Heart left ventricle (tissue), 16 donors: ENCODE measurements at regions not wholly inside any gene's neighbourhood (a gene's known extent, or its start where the extent isn't known, plus 50 kb on each side); places are given as distances from the start of the nearest gene placed in this dataset.

Source experiments
- ATAC-seq, 4 donors: fragments of 200-7000 bp; cut with Tn5 transposase; one replicate each; pipeline ENCODE4 v1.9.1; 2020 to 2022; ENCODE audit warnings: moderate library complexity in 4 of 4, mild to moderate bottlenecking in 3 of 4, moderate number of reproducible peaks in 1 of 4
- DNase-seq, 5 donors: peaks; one replicate each; pipeline ENCODE4 v3.0.0-alpha.2; 2020
- H3K27ac ChIP-seq, 12 donors: fragments of 200-600 bp; sonication (generic) in 4 of 12; one replicate each; pipeline versions ENCODE4 v1.5.0 to v1.8.0; 2016 to 2022; ENCODE audit warnings: mild to moderate bottlenecking in 2 of 12
- H3K27me3 ChIP-seq, 9 donors: fragments of 200-600 bp; sonication (generic) in 2 of 9; one replicate each; pipeline versions ENCODE4 v1.5.1 to v1.8.0; 2016 to 2022; ENCODE audit warnings: mild to moderate bottlenecking in 3 of 9
- H3K36me3 ChIP-seq, 9 donors: fragments of 200-600 bp; sonication (generic) in 2 of 9; one replicate each; pipeline versions ENCODE4 v1.5.0 to v1.8.0; 2018 to 2022; ENCODE audit warnings: mild to moderate bottlenecking in 2 of 9
- H3K4me1 ChIP-seq, 12 donors: fragments of 200-600 bp; sonication (generic) in 4 of 12; one replicate each; pipeline versions ENCODE4 v1.5.0 to v1.8.0; 2016 to 2022; ENCODE audit warnings: mild to moderate bottlenecking in 3 of 12
- H3K4me3 ChIP-seq, 12 donors: fragments of 200-600 bp; sonication (generic) in 4 of 12; one replicate each; pipeline versions ENCODE4 v1.5.0 to v1.8.0; 2017 to 2022; ENCODE audit warnings: mild to moderate bottlenecking in 9 of 12, moderate library complexity in 4 of 12
- H3K9me3 ChIP-seq, 12 donors: fragments of 200-600 bp; sonication (generic) in 4 of 12; one replicate each; pipeline versions ENCODE4 v1.5.0 to v1.8.0; 2016 to 2022; ENCODE audit warnings: mild to moderate bottlenecking in 1 of 12
- POLR2A ChIP-seq, 2 donors: fragments of 450-650 bp; IDR thresholded peaks; one replicate each; pipeline ENCODE4 v1.6.1; 2017; ENCODE audit warnings: antibody characterized with exemption in 2 of 2, mild to moderate bottlenecking in 2 of 2, moderate library complexity in 2 of 2
- WGBS, 4 donors: extraction: QIAGEN DNeasy Blood & Tissue Kit in 2 of 4; methylation state at CpG; one replicate each; pipeline versions ENCODE4 v1.1.5 to v1.1.7; 2013 to 2018; 5-methylcytosine and 5-hydroxymethylcytosine counted together
- intact Hi-C, 10 donors: fragments of 100-400 bp; cut with DNase I; formaldehyde crosslinking; loops; one replicate each; pipeline versions ENCODE4 v1.11.1 to v1.14.2; 2022
- TF ChIP-seq, protein P1 (sequence below), 12 donors: fragments of 200-600 bp; sonication (generic) in 4 of 12; IDR thresholded peaks; one replicate each; pipeline versions ENCODE4 v1.5.0 to v1.8.0; 2018 to 2022; ENCODE audit warnings: antibody characterized with exemption in 12 of 12, mild to moderate bottlenecking in 5 of 12
- donor health status: ischemic (EF 13 %, LVEDD 7.1; RV severe dilation, severe dysfunction).
- donor health status: healthy with polysubstance abuse.
- donor health status: DM: no; HTN: yes; CAD: no.
- donor health status: DM: no; HTN: no; CAD: no.
- donor health status: ischemic (EF 25% LVEDD 6.9; RV normal size, moderate dysfunction).
- donor health status: ischemic (EF 25% LVEDD 5.7; RV mildly dilated, moderate dysfunction).
- donor health status: healthy.
- donor health status: DM: yes; HTN: yes; CAD: no.
- donor health status: ischemic (EF 35%, LVEDD 5.7; RV mildly dilated, moderate dysfunction).
- donor health status: nonischemic (EF 11% LVEDD 7.7; RV severe dilation, severe dysfunction).
- donor health status: DM: yes; HTN: yes; CAD: no.
- donor health status: PGD.
- donor health status: ischemic (EF 29% LVEDD 5.4; RV normal size, mild dysfunction).
- donor health status: nonischemic (EF 23%, LVEDD 6.1; RV moderate dilation, normal function).

DNA sequence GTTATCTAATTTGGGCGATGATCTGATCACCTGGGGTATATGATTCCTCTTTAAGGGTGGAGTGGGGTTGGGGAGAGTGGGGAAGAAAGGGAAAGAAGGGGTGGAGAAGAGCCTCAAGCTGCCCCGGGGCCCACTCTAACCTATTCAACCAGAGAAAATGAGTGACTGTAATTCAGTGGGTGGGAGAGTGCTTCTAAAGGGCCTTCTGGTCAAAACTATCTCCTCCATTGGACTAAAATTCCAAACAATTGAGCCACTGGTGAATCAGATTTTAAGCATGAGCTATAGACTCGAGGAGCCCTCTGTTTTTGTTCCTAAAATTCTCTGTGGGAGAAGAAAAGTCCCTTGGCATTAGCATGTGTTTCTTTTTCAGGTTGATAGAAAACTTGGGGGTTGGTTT, 296.8 kb downstream of the CLIC5 start:
- no peak for DNase-seq
- TF ChIP-seq POLR2A (IDR thresholded peaks at IDR 0.05): no peak
- TF ChIP-seq, protein P1, sequence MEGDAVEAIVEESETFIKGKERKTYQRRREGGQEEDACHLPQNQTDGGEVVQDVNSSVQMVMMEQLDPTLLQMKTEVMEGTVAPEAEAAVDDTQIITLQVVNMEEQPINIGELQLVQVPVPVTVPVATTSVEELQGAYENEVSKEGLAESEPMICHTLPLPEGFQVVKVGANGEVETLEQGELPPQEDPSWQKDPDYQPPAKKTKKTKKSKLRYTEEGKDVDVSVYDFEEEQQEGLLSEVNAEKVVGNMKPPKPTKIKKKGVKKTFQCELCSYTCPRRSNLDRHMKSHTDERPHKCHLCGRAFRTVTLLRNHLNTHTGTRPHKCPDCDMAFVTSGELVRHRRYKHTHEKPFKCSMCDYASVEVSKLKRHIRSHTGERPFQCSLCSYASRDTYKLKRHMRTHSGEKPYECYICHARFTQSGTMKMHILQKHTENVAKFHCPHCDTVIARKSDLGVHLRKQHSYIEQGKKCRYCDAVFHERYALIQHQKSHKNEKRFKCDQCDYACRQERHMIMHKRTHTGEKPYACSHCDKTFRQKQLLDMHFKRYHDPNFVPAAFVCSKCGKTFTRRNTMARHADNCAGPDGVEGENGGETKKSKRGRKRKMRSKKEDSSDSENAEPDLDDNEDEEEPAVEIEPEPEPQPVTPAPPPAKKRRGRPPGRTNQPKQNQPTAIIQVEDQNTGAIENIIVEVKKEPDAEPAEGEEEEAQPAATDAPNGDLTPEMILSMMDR (IDR thresholded peaks at IDR 0.05): no peak
- WGBS, 4 donors: 81 to 86% (median 82%) methylated on average over 3 of the region's 3 CpGs

DNA sequence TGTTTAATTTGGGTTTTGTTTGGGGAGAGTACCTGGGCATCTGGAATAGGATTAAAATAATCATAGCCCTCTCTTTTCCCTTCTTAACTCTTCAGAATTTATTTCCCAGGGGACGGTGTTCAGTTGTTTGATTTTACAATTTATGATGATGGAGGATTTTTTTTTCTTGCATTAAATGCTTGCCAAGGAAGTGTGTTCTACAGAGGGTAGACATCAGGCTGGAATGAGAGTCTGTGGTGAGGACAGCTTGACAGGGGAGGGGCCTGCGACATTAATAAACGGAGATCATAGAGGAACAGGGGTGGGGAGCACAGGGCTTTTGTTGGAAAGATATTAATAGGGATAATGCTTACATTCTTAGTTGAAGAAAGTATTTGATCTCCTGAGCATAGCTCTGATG, 297.5 kb downstream of the CLIC5 start:
- Histone ChIP-seq H3K27me3 (no peaks in the 10 kb centered on the region), H3K9me3 (peaks cover 0 to 4% (median 0%) of the 10 kb centered on the region in 12 donors), H3K4me1 (peaks cover 0 to 6% (median 1%) of the 10 kb centered on the region in 12 donors), H3K27ac (no peak overlapping the region), H3K36me3 (no peaks in the 10 kb centered on the region), H3K4me3 (no peak overlapping the region)
- 86 to 91% (median 87%) methylated on average over 3 of the region's 3 CpGs for WGBS, 4 donors
- intact Hi-C loops: loop anchor here in 9 of 10 donors (5.0 to 10.0 kb wide), 3 partner anchors 293 to 1243 kb away; no protein-coding TSS in a partner anchor
- DNase-seq: no peak
- TF ChIP-seq, protein P1 (IDR thresholded peaks at IDR 0.05): no peak
- no peak for ATAC-seq

More for the DNA sequence above, 296.8 kb downstream of the CLIC5 start:
- intact Hi-C loops: loop anchor here in 9 of 10 donors (5.0 to 10.0 kb wide), 3 partner anchors 294 to 1244 kb away; no protein-coding TSS in a partner anchor
- H3K27me3 ChIP-seq: no peaks in the 10 kb centered on the region
- H3K4me1 ChIP-seq: peaks cover 0 to 6% (median 1%) of the 10 kb centered on the region in 12 donors
- no peak for ATAC-seq
- no peak overlapping the region for H3K27ac ChIP-seq
- H3K9me3 ChIP-seq: peaks cover 0 to 11% (median 0%) of the 10 kb centered on the region in 12 donors
- H3K4me3 ChIP-seq: no peak overlapping the region
- H3K36me3 ChIP-seq: no peaks in the 10 kb centered on the region

DNA sequence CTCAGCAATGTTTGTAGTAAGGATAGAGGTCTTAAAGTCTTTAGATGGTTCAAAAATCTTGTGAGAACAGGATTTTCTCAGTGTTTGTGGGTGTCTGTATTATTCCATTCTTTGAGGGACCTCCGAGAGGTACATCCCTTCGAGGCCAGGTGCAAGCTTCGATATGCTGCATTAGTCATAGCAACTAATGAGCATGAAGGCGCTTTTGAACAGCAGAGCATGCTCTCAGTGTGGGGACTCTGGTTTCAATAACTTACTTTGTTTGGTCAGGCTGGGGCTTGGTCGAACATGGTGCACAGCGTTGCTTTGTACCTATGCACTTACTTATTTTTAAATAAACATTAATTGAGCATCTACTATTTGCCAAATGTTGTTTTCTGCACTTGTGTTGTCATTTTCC, 297.9 kb downstream of the CLIC5 start:
- H3K9me3 ChIP-seq: no peaks in the 10 kb centered on the region
- H3K4me1 ChIP-seq: peaks cover 0 to 6% (median 1%) of the 10 kb centered on the region in 12 donors
- 88 to 96% (median 93%) methylated on average over 6 of the region's 6 CpGs for WGBS, 4 donors
- H3K4me3 ChIP-seq: no peak overlapping the region
- no peak for TF ChIP-seq POLR2A (IDR thresholded peaks at IDR 0.05)
- TF ChIP-seq, protein P1 (IDR thresholded peaks at IDR 0.05): no peak
- H3K27ac ChIP-seq: no peak overlapping the region
- ATAC-seq (no peak), DNase-seq (no peak)
- no peaks in the 10 kb centered on the region for H3K36me3 ChIP-seq
- no peaks in the 10 kb centered on the region for H3K27me3 ChIP-seq
- intact Hi-C loops: loop anchor here in 9 of 10 donors (5.0 to 10.0 kb wide), 3 partner anchors 293 to 1243 kb away; no protein-coding TSS in a partner anchor

DNA sequence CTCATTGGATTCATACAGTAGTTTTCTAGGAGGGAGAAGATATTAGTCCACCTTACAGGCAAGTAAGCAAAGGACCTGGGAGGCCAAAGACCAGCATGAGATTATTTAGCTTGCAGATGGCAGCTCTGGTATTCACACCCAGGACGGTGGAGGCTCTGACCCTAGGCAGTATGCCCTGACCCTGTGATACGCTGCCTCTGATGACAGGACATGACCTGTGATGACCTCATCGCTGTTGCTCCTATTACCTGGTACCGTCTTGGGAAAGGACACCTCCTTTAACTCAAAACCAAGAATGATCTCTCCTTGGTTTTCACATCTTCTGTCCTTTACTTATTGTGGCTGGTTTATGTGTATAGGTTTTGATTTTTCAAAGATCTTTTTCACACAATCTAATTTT, 298.6 kb downstream of the CLIC5 start:
- Histone ChIP-seq H3K27me3 (no peaks in the 10 kb centered on the region), H3K27ac (no peak overlapping the region), H3K9me3 (no peaks in the 10 kb centered on the region), H3K4me1 (peaks cover 0 to 6% (median 1%) of the 10 kb centered on the region in 12 donors), H3K4me3 (no peak overlapping the region), H3K36me3 (no peaks in the 10 kb centered on the region)
- ATAC-seq (no peak), DNase-seq (no peak)
- intact Hi-C loops: loop anchor here in 9 of 10 donors (5.0 to 10.0 kb wide), 3 partner anchors 292 to 1242 kb away; no protein-coding TSS in a partner anchor
- TF ChIP-seq POLR2A (IDR thresholded peaks at IDR 0.05): no peak
- TF ChIP-seq, protein P1 (IDR thresholded peaks at IDR 0.05): no peak
- 79 to 86% (median 81%) methylated on average over 4 of the region's 4 CpGs for WGBS, 4 donors
